GM06990 (cell line): ENCODE measurements at regions not wholly inside any gene's neighbourhood (a gene's known extent, or its start where the extent isn't known, plus 50 kb on each side); places are given as distances from the start of the nearest gene placed in this dataset.

Source experiments
- DNase-seq: peaks from one replicate; pipeline ENCODE4 v3.0.0-alpha.2; 2011; ENCODE audit not compliant: insufficient read length; ENCODE audit errors: extremely low read depth
- H3K27me3 ChIP-seq: replicated peaks from 2 replicates; pipeline ENCODE4 v1.6.0; 2011; ENCODE audit warnings: low read length; ENCODE audit not compliant: control insufficient read depth, insufficient read depth
- H3K36me3 ChIP-seq: 2 replicates; pipeline ENCODE4 v1.5.1; 2011; ENCODE audit warnings: low read length; ENCODE audit not compliant: control insufficient read depth, insufficient read depth
- H3K4me3 ChIP-seq: replicated peaks from 2 replicates; pipeline ENCODE4 v1.5.1; 2011; ENCODE audit warnings: low read depth, mild to moderate bottlenecking, control low read depth, low read length
- TF ChIP-seq, protein P1 (sequence below): IDR thresholded peaks from 2 replicates; pipeline ENCODE4 v1.5.1; 2011; ENCODE audit warnings: low read length, control low read depth, mild to moderate bottlenecking, inconsistent platforms; ENCODE audit not compliant: insufficient read depth, poor library complexity, severe bottlenecking

- Histone ChIP-seq H3K4me3 (no peak overlapping the region), H3K36me3 (no peaks in the 10 kb centered on the region), H3K27me3 (no peaks in the 10 kb centered on the region; the same call in 1 of the 2 replicates)
- TF ChIP-seq, protein P1, sequence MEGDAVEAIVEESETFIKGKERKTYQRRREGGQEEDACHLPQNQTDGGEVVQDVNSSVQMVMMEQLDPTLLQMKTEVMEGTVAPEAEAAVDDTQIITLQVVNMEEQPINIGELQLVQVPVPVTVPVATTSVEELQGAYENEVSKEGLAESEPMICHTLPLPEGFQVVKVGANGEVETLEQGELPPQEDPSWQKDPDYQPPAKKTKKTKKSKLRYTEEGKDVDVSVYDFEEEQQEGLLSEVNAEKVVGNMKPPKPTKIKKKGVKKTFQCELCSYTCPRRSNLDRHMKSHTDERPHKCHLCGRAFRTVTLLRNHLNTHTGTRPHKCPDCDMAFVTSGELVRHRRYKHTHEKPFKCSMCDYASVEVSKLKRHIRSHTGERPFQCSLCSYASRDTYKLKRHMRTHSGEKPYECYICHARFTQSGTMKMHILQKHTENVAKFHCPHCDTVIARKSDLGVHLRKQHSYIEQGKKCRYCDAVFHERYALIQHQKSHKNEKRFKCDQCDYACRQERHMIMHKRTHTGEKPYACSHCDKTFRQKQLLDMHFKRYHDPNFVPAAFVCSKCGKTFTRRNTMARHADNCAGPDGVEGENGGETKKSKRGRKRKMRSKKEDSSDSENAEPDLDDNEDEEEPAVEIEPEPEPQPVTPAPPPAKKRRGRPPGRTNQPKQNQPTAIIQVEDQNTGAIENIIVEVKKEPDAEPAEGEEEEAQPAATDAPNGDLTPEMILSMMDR, result no peak
- no peak for DNase-seq
Measured at GRCh38 chr1:29739176-29739575, 502.9 kb downstream of the PTPRU start.

DNA sequence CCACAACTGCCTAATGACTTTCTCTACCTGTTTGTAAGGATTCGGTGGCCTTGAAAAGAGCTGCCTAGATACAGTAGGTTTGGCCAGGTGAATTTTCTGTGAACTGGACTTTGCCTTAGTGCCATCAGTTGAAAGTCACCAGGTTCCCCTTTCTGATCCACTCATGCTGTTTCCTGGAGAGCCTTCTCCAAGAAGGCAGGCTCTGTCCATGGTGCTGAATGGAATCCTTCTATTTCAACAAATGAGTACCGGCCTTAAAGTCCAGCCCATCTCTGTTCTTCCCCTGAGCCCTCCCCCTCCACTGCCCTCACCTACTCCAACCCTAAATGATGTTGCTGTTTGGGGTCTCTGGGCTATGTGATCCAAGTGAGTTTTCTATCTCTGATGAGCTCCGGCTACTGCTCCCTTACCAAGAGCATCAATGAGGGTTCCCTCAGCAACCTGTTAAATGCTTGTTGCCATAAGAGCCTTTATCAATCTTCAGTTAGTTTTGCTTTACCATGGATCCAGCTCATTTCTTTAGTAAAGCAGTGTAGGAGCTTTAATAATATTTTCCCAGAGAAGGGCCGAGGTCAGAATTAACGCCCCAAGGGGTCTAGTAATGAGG, 500.4 kb downstream of the PTPRU start:
- TF ChIP-seq, protein P1, result no peak
- H3K36me3 ChIP-seq, result no peaks in the 10 kb centered on the region
- DNase-seq, result no peak
- H3K4me3 ChIP-seq, result no peak overlapping the region
- H3K27me3 ChIP-seq, result no peaks in the 10 kb centered on the region; the same call in 1 of the 2 replicates

GRCh38 chr1:29732453-29732852, 496.1 kb downstream of the PTPRU start:
- no peak for DNase-seq
- Histone ChIP-seq H3K4me3 (no peak overlapping the region), H3K27me3 (no peaks in the 10 kb centered on the region), H3K36me3 (no peaks in the 10 kb centered on the region)
- TF ChIP-seq, protein P1, result no peak

- Histone ChIP-seq H3K4me3 (no peak overlapping the region), H3K36me3 (no peaks in the 10 kb centered on the region), H3K27me3 (no peaks in the 10 kb centered on the region)
- no peak for DNase-seq
- TF ChIP-seq, protein P1, result no peak
Measured at GRCh38 chr1:29730623-29731022, 494.3 kb downstream of the PTPRU start.

- no peaks in the 10 kb centered on the region for H3K27me3 ChIP-seq
- TF ChIP-seq, protein P1, result no peak
- no peaks in the 10 kb centered on the region for H3K36me3 ChIP-seq
- DNase-seq, result no peak
- no peak overlapping the region for H3K4me3 ChIP-seq
Measured at GRCh38 chr1:29729281-29729680, 493.0 kb downstream of the PTPRU start.

- no peak overlapping the region for H3K4me3 ChIP-seq
- H3K27me3 ChIP-seq, result no peaks in the 10 kb centered on the region
- no peak for DNase-seq
- TF ChIP-seq, protein P1, result no peak
- no peaks in the 10 kb centered on the region for H3K36me3 ChIP-seq
Measured at GRCh38 chr1:29728703-29729102, 492.4 kb downstream of the PTPRU start.
